K562 (cell line): ENCODE measurements at regions not wholly inside any gene's neighbourhood (a gene's known extent, or its start where the extent isn't known, plus 50 kb on each side); places are given as distances from the start of the nearest gene placed in this dataset.

ENCODE experiments used
- CEBPZ ChIP-seq: fragments of 150-350 bp; IDR thresholded peaks from 2 replicates; pipeline ENCODE4 v1.6.1; 2014; ENCODE audit warnings: low read depth, mild to moderate bottlenecking, low read length, borderline replicate concordance
- CTCFL ChIP-seq: IDR thresholded peaks from 2 replicates; pipeline ENCODE4 v1.6.1; 2011; ENCODE audit warnings: borderline replicate concordance, low read depth, mild to moderate bottlenecking, moderate library complexity, low read length; ENCODE audit not compliant: insufficient read depth, poor library complexity, severe bottlenecking
- HNRNPLL ChIP-seq: fragments of 200-400 bp; formaldehyde crosslinking; IDR thresholded peaks from 2 replicates; pipeline ENCODE4 v1.6.1; 2017; ENCODE audit warnings: low read length, low read depth, mild to moderate bottlenecking; ENCODE audit not compliant: poor library complexity, severe bottlenecking
- MAFG ChIP-seq: fragments of 450-650 bp; conservative IDR thresholded peaks from 2 replicates; pipeline ENCODE4 v1.6.1; 2016; ENCODE audit warnings: missing genetic modification characterization, missing compliant biosample characterization
- NR0B1 ChIP-seq: fragments of 450-650 bp; IDR thresholded peaks from one replicate; pipeline ENCODE4 v1.6.1; 2018; ENCODE audit warnings: mild to moderate bottlenecking, moderate library complexity; ENCODE audit not compliant: partially characterized antibody
- TAF1 ChIP-seq: IDR thresholded peaks from 2 replicates; pipeline ENCODE4 v1.6.1; 2011; ENCODE audit warnings: mild to moderate bottlenecking, low read length, moderate library complexity; ENCODE audit not compliant: insufficient read depth, control insufficient read depth, severe bottlenecking; ENCODE audit errors: extremely low read depth
- ZBTB11 ChIP-seq, 3 experiments: fragments of 200-800 bp in 1 of 3; fragments of 250-450 bp in 1 of 3; fragments of 450-650 bp in 1 of 3; sonication (Bioruptor Pico) in 1 of 3; sonication (Bioruptor generic) in 1 of 3; formaldehyde crosslinking in 1 of 3; IDR thresholded peaks; 2 replicates each; pipeline versions ENCODE4 v1.6.1 to v1.8.0; 2016 to 2022; ENCODE audit warnings: mild to moderate bottlenecking in 2 of 3, missing genetic modification characterization in 2 of 3, missing compliant biosample characterization in 1 of 3, moderate library complexity in 1 of 3
- ZNF12 ChIP-seq: sonication (generic); formaldehyde crosslinking; IDR thresholded peaks from 2 replicates; pipeline ENCODE4 v1.4.0; 2020; ENCODE audit warnings: mild to moderate bottlenecking, missing genetic modification reagents
- ZNF143 ChIP-seq: sonication (generic); formaldehyde crosslinking; IDR thresholded peaks from 2 replicates; pipeline ENCODE4 v1.9.0; 2022; ENCODE audit warnings: mild to moderate bottlenecking, missing genetic modification reagents
- ZNF518B ChIP-seq: fragments of 250-450 bp; sonication (Bioruptor Pico); IDR thresholded peaks from 2 replicates; pipeline ENCODE4 v1.5.0; 2021; ENCODE audit warnings: mild to moderate bottlenecking, moderate library complexity

DNA sequence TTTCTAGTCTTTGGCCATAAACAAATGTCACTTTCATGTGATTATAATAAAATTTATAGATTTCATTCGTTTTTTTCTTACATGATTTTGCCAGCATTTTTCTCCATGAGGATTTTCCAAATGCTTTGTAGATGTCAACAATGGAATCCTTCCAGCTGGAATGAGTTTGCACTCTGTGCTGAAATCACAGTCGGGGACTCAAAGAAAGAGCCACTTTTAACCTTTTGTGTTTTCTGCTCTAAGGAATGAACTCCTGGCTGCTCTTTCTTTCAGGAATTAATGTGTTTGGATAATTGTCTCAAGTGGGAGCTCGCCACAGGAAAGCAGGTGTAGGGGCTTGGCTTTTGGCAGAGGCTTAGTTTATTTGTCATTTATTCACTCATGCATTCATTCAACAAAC, 372.3 kb upstream of the SALL1 start (continued):
- TF ChIP-seq ZNF518B (CRISPR knock-in tag) (no peak), ZNF12 (CRISPR knock-in tag) (no peak), ZNF143 (CRISPR knock-in tag) (no peak), MAFG (tag) (no peak), HNRNPLL (no peak), CEBPZ (no peak), TAF1 (no peak), NR0B1 (no peak), ZBTB11 (CRISPR knock-in tag; IDR thresholded peaks at IDR 0.05) (no peak), CTCFL (no peak)
- TF ChIP-seq, all 486 proteins: peak for 0
